NOMO-1 treated with DMSO at 0.1 percent for 48 hours (cell line): ENCODE measurements at regions not wholly inside any gene's neighbourhood (a gene's known extent, or its start where the extent isn't known, plus 50 kb on each side); places are given as distances from the start of the nearest gene placed in this dataset.
"Not testable (repeated sequence)": the region's sequence is repeated elsewhere in the genome, so short reads cannot be mapped to it uniquely, and the experiment has no call there.

Source experiments
- DNase-seq: peaks from one replicate; lab custom pipeline; 2025; ENCODE audit not compliant: unreplicated experiment; lab: John Stamatoyannopoulos, UW

- DNase-seq = no peak
Observed at GRCh38 chr12:20017802-20018201, 350.5 kb upstream of the PDE3A start.

GRCh38 chr12:20018406-20018805, 349.9 kb upstream of the PDE3A start:
- no peak for DNase-seq

- DNase-seq = no peak
Observed at GRCh38 chr12:20024194-20024593, 344.1 kb upstream of the PDE3A start.

- peak; percentile 79 for DNase-seq
Observed at GRCh38 chr12:20028033-20028432, 340.3 kb upstream of the PDE3A start.

- no peak for DNase-seq
Observed at GRCh38 chr12:20030826-20031225, 337.5 kb upstream of the PDE3A start.

- DNase-seq = no peak
Observed at GRCh38 chr12:20039562-20039961, 328.8 kb upstream of the PDE3A start.

- no peak for DNase-seq
Observed at GRCh38 chr12:20040184-20040583, 328.2 kb upstream of the PDE3A start.

- DNase-seq = no peak
Observed at GRCh38 chr12:20040831-20041230, 327.5 kb upstream of the PDE3A start.

GRCh38 chr12:20044351-20044750, 324.0 kb upstream of the PDE3A start:
- no peak for DNase-seq

- no peak for DNase-seq
Observed at GRCh38 chr12:20044846-20045245, 323.5 kb upstream of the PDE3A start.

- no peak for DNase-seq
Observed at GRCh38 chr12:20047901-20048300, 320.4 kb upstream of the PDE3A start.

- DNase-seq = no peak
Observed at GRCh38 chr12:20050221-20050620, 318.1 kb upstream of the PDE3A start.

GRCh38 chr12:20053782-20054181, 314.6 kb upstream of the PDE3A start:
- no peak for DNase-seq

- DNase-seq = no peak
Observed at GRCh38 chr12:20055856-20056255, 312.5 kb upstream of the PDE3A start.

GRCh38 chr12:20057398-20057797, 310.9 kb upstream of the PDE3A start:
- DNase-seq = no peak

- no peak for DNase-seq
Observed at GRCh38 chr12:20063116-20063515, 305.2 kb upstream of the PDE3A start.

- DNase-seq = no peak
Observed at GRCh38 chr12:20077618-20078017, 290.7 kb upstream of the PDE3A start.

- DNase-seq = no peak
Observed at GRCh38 chr12:20089077-20089476, 279.3 kb upstream of the PDE3A start.

GRCh38 chr12:20093190-20093810, 275.0 kb upstream of the PDE3A start:
- not testable (repeated sequence) for DNase-seq

- DNase-seq = no peak
Observed at GRCh38 chr12:20096430-20096829, 271.9 kb upstream of the PDE3A start.

GRCh38 chr12:20097626-20098025, 270.7 kb upstream of the PDE3A start:
- DNase-seq = no peak

GRCh38 chr12:20099395-20100183, 268.7 kb upstream of the PDE3A start:
- no peak for DNase-seq

- no peak for DNase-seq
Observed at GRCh38 chr12:20101046-20101445, 267.3 kb upstream of the PDE3A start.
